ENCODE measurements at regions not wholly inside any gene's neighbourhood (a gene's known extent, or its start where the extent isn't known, plus 50 kb on each side); places are given as distances from the start of the nearest gene placed in this dataset.

GRCh38 chr11:71326328-71326940, 74.1 kb upstream of the SHANK2 start:
- peaks cover 17% of the 10 kb centered on the region; the same call in 1 of the 2 replicates for H3K9me3 ChIP-seq (ENCODE audit: control insufficient read depth, insufficient read depth, low read length)
- TF ChIP-seq, protein P1, sequence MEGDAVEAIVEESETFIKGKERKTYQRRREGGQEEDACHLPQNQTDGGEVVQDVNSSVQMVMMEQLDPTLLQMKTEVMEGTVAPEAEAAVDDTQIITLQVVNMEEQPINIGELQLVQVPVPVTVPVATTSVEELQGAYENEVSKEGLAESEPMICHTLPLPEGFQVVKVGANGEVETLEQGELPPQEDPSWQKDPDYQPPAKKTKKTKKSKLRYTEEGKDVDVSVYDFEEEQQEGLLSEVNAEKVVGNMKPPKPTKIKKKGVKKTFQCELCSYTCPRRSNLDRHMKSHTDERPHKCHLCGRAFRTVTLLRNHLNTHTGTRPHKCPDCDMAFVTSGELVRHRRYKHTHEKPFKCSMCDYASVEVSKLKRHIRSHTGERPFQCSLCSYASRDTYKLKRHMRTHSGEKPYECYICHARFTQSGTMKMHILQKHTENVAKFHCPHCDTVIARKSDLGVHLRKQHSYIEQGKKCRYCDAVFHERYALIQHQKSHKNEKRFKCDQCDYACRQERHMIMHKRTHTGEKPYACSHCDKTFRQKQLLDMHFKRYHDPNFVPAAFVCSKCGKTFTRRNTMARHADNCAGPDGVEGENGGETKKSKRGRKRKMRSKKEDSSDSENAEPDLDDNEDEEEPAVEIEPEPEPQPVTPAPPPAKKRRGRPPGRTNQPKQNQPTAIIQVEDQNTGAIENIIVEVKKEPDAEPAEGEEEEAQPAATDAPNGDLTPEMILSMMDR (IDR thresholded peaks at IDR 0.05; ENCODE audit: low read depth, low read length) = no peak
- no peak overlapping the region for H3K27ac ChIP-seq (ENCODE audit: low read depth, low read length)
- no peak for DNase-seq (ENCODE audit: low read depth, low spot score)
- CTCF ChIA-PET = no interaction called here
- POLR2A ChIA-PET = no interaction called here
- no peak overlapping the region for H3K4me3 ChIP-seq (ENCODE audit: low read depth, low read length)
- peaks cover 11% of the 10 kb centered on the region for H3K27me3 ChIP-seq (ENCODE audit: control insufficient read depth, insufficient read depth, low read length)

- Histone ChIP-seq H3K27ac (ENCODE audit: low read depth, low read length) (no peak overlapping the region), H3K27me3 (ENCODE audit: control insufficient read depth, insufficient read depth, low read length) (peaks cover 9% of the 10 kb centered on the region), H3K4me3 (ENCODE audit: low read depth, low read length) (no peak overlapping the region), H3K9me3 (ENCODE audit: control insufficient read depth, insufficient read depth, low read length) (peaks cover 17% of the 10 kb centered on the region; the same call in 1 of the 2 replicates)
- ChIA-PET CTCF (no interaction called here), POLR2A (no interaction called here)
- TF ChIP-seq, protein P1 (IDR thresholded peaks at IDR 0.05; ENCODE audit: low read depth, low read length) = no peak
- no peak for DNase-seq (ENCODE audit: low read depth, low spot score)
These were observed 73.3 kb upstream of the SHANK2 start for GRCh38 chr11:71325418-71326327.

- DNase-seq (ENCODE audit: low read depth, low spot score) = no peak
- ChIA-PET POLR2A (no interaction called here), CTCF (no interaction called here)
- TF ChIP-seq, protein P1 (IDR thresholded peaks at IDR 0.05; ENCODE audit: low read depth, low read length) = no peak
- no peak overlapping the region for H3K4me3 ChIP-seq (ENCODE audit: low read depth, low read length)
- H3K9me3 ChIP-seq (ENCODE audit: control insufficient read depth, insufficient read depth, low read length) = peaks cover 15% of the 10 kb centered on the region; the same call in 1 of the 2 replicates
- H3K27me3 ChIP-seq (ENCODE audit: control insufficient read depth, insufficient read depth, low read length) = peaks cover 9% of the 10 kb centered on the region
- no peak overlapping the region for H3K27ac ChIP-seq (ENCODE audit: low read depth, low read length)
These were observed 72.5 kb upstream of the SHANK2 start for GRCh38 chr11:71324788-71325417.

DNA sequence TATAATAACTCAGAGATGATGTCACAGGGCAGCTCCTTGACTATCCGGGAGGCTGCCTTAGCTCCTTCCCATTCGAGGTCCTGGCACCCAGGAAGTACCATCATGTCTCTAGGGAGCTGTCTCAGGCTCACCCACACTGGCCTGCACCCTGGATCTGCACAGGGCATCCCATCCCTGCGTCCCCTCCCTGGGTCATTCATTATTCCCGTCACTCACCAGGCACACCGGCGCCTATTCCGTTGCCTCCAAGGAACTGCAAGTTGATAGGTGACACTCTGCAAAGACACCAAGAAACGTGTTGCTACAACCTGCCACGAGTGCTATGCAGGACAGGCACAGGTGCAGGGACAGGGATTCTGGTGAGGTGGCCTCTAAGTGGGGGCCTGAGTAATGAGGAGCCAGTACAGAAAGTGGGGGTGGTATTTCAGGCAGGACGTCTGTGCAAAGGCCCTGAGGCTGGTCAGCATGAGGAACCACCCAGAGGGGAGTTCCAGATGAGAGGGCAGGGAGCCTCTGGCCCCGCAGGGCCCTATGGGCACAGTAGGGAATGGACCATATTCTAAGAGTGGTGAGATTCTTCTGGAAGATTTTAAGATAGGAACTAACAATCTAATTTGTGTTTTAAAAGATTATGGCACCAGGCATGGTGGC, 71.6 kb upstream of the SHANK2 start:
- ChIA-PET POLR2A (no interaction called here), CTCF (no interaction called here)
- Histone ChIP-seq H3K27ac (ENCODE audit: low read depth, low read length) (no peak overlapping the region), H3K4me3 (ENCODE audit: low read depth, low read length) (no peak overlapping the region), H3K9me3 (ENCODE audit: control insufficient read depth, insufficient read depth, low read length) (peaks cover 18% of the 10 kb centered on the region), H3K27me3 (ENCODE audit: control insufficient read depth, insufficient read depth, low read length) (peaks cover 9% of the 10 kb centered on the region)
- TF ChIP-seq, protein P1 (IDR thresholded peaks at IDR 0.05; ENCODE audit: low read depth, low read length) = no peak
- DNase-seq (ENCODE audit: low read depth, low spot score) = no peak

Data from AG04450 (cell line).